Fibroblast of villous mesenchyme (primary cell): ENCODE measurements at regions not wholly inside any gene's neighbourhood (a gene's known extent, or its start where the extent isn't known, plus 50 kb on each side); places are given as distances from the start of the nearest gene placed in this dataset.
"Not testable (repeated sequence)": the region's sequence is repeated elsewhere in the genome, so short reads cannot be mapped to it uniquely, and the experiment has no call there.

Source experiments
- DNase-seq: peaks from one replicate; pipeline ENCODE4 v3.0.0-alpha.2; 2010; ENCODE audit warnings: low read depth
- H3K4me3 ChIP-seq: 2 replicates; pipeline ENCODE4 v1.5.1; 2011; ENCODE audit warnings: low read depth, mild to moderate bottlenecking, low read length
- CTCF ChIP-seq: IDR thresholded peaks from 2 replicates; pipeline ENCODE4 v1.5.1; 2012; ENCODE audit warnings: low read depth, mild to moderate bottlenecking, low read length; ENCODE audit not compliant: insufficient read depth

- H3K4me3 ChIP-seq, DNase-seq: not testable (repeated sequence)
Observed at GRCh38 chr12:76292891-76293290, 55.3 kb downstream of the BBS10 start.

GRCh38 chr12:76292305-76292704 lies 55.9 kb downstream of the BBS10 start:
- H3K4me3 ChIP-seq, DNase-seq: not testable (repeated sequence)

DNA sequence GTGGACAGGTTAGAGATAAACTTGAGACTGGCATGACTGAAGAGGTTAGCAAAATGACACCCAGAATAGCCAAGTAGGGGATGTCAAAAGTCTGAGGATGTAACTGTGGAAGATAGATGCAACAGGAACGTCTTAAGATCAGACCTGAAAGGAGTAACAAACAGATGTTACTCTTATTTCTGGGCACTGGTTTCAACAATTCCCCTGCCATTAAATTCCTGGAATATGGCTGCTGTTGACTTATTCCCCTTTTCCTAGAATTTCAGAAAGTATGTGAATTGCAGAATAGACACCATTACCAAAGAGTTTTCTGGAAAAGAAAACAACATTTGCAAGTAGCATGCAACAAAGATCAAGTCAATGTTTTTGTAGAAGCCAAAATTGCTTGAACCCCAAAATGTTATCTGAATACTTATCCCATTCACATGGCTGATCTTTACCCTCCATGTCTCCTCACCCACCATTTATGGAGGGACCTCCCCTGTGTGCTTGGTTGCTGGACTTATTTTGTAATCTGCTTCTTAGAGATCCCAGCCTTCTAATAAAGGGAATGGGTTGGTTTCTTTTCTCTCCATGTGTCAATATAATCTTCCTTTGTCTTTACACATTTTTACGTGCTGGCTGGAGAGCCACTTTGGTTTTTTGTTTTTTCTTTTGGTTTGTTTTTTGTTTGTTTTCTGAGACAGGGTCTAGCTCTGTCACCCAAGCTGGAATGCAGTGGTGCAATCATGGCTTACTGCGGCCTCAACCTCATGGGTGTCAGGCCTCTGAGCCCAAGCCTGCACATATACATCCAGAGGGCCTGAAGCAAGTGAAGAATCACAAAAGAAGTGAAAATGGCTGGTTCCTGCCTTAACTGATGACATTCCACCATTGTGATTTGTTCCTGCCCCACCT lies 57.0 kb downstream of the BBS10 start:
- DNase-seq = no peak
- TF ChIP-seq CTCF = no peak
- no peak overlapping the region for H3K4me3 ChIP-seq

DNA sequence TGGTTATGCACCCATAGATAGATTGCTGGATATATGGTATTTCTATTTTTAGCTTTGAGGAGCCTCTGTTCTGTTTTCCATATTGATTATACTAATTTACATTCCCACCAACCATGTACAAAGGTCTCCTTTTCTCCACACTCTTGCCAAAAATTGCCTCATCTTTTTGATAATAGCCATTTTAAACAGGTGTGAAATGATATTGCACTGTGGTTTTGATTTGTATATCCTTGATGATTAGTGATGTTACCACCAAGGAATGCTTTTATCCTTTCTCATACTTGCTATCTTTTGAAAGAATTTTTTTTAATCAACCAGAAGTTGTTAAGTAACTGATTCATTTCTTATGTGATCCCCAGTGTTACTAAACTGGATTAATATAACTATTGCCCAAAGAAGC lies 60.0 kb downstream of the BBS10 start:
- no peak overlapping the region for H3K4me3 ChIP-seq
- DNase-seq = no peak
- TF ChIP-seq CTCF = no peak

DNA sequence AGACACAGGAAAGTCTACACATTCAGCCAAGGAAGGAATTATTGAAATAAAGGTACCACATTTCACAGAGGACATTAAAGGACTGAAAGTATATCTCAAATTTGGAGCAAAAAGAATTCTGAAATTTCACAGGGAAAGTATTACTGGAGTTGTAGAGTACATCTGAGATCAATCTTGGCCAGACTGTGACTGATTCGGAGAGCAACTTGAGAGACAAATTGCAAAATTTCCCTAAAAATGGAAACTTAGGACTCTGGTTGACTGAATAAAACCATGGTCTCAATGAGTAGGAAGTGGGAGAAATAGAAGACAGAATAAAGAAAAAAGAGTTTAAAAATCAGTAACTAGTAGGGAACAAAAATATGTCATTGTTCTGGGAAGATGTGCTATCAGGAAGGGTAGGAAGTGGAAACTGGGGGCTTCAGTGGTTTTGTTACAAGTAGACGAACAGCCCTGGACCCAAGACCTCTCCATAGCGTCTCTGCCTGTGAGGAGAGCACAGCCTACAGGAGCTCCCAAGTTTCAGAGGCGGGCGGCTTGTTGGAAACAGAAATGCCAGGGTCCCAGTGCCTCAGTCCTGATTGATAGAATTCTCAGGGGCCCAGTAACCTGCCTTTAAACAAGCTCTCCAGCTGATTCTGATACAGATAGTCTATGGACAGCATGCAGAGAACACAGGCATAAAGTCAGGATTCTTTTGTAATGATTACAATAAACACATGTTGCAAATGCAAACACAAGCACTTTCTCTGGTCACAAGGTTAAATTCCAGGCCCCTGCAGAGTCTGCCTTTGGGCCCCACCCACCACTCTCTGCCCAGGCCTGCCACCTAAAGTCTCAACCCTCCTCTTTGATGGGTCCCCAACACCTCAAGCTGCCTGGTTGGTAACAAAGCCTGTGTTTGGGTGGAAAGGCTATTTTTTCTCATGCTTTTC lies 63.1 kb downstream of the BBS10 start:
- no peak overlapping the region for H3K4me3 ChIP-seq
- no peak for TF ChIP-seq CTCF
- DNase-seq = peak; percentile 76

GRCh38 chr12:76282744-76283143 lies 65.5 kb downstream of the BBS10 start:
- DNase-seq = no peak
- no peak for TF ChIP-seq CTCF

DNA sequence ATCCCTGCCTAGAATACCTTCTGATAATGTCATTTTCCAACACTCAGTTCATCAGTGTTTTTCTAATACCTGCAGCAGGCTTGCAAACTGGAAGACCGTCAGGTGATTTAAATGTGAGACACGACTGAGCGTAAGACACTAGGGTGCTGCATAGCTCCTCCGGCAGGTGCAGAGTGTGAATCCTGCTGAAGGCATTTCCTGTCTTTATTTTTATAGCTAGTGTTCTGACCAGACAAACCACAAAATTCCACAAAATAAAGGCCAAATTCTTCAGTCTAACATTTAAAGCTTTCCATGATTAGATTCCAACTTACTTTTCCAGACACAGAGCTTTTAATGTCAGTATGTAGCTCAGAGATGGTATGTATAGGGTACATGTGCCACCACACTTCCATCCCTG lies 70.7 kb downstream of the BBS10 start:
- H3K4me3 ChIP-seq = no peak overlapping the region
- DNase-seq = peak; percentile 81
- TF ChIP-seq CTCF = no peak

More at GRCh38 chr12:76282744-76283143, 65.5 kb downstream of the BBS10 start:
- H3K4me3 ChIP-seq = no peak overlapping the region
